SK-N-MC (cell line): ENCODE measurements at regions not wholly inside any gene's neighbourhood (a gene's known extent, or its start where the extent isn't known, plus 50 kb on each side); places are given as distances from the start of the nearest gene placed in this dataset.

Experiments
- DNase-seq: peaks from one replicate; pipeline ENCODE4 v3.0.0-alpha.2; 2011; ENCODE audit warnings: low read depth, low spot score
- H3K27ac ChIP-seq: fragments of 200-600 bp; sonication (generic); 2 replicates; pipeline ENCODE4 v1.5.1; 2016; ENCODE audit warnings: mixed run types
- H3K36me3 ChIP-seq: fragments of 200-600 bp; sonication (generic); 2 replicates; pipeline ENCODE4 v1.6.1; 2017; ENCODE audit warnings: antibody characterized with exemption, low read length, mixed read lengths; ENCODE audit not compliant: insufficient read depth
- H3K4me3 ChIP-seq: fragments of 200-600 bp; sonication (generic); 2 replicates; pipeline ENCODE4 v1.5.1; 2016
- H3K9ac ChIP-seq: fragments of 200-600 bp; sonication (generic); 2 replicates; pipeline ENCODE4 v1.8.0; 2017; ENCODE audit warnings: mixed run types, mixed read lengths; ENCODE audit not compliant: insufficient read length
- H3K9me3 ChIP-seq: fragments of 200-600 bp; sonication (generic); 2 replicates; pipeline ENCODE4 v1.6.1; 2017; ENCODE audit warnings: low read depth, mild to moderate bottlenecking, antibody characterized with exemption, low read length, moderate library complexity, mixed read lengths
- EZH2 ChIP-seq: fragments of 200-600 bp; sonication (generic); IDR thresholded peaks from one replicate; pipeline ENCODE4 v1.6.1; 2017; ENCODE audit warnings: antibody characterized with exemption
- FOXP2 ChIP-seq: optimal IDR thresholded peaks from 2 replicates; pipeline ENCODE3; 2011; ENCODE audit warnings: mild to moderate bottlenecking, moderate library complexity; ENCODE audit not compliant: insufficient read depth; ENCODE audit errors: extremely low read length, control extremely low read depth
- POLR2AphosphoS5 ChIP-seq: IDR thresholded peaks from 2 replicates; pipeline ENCODE4 v1.6.1; 2012; ENCODE audit warnings: mild to moderate bottlenecking, low read depth, low read length, borderline replicate concordance

- no peak for DNase-seq
- H3K9ac ChIP-seq, result no peak overlapping the region
- H3K27ac ChIP-seq, result no peak overlapping the region
- H3K36me3 ChIP-seq, result no peaks in the 10 kb centered on the region
- no peaks in the 10 kb centered on the region for H3K9me3 ChIP-seq
- TF ChIP-seq EZH2 (no peak), FOXP2 (no peak), POLR2AphosphoS5 (no peak)
- H3K4me3 ChIP-seq, result no peak overlapping the region
These were observed 83.6 kb downstream of the CHST2 start for GRCh38 chr3:143203142-143203541.

DNA sequence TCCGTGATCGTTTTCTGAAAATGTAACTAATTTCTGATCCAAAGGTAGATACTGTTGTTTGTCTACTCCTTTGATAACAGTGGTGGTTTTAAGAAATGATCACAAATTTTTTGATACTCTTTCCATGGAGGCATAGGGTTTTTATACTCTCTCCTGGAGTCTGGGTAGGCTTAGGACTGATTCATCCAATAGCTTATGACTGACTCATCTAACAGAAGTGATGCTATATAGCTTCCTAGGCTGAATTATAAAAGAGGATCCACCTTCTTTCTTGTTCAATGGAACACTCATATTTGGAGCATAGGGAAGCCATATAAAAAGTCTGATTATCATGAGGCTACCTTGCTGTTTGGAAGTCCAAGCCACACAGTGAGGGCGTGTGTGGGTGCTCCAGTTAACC, 84.3 kb downstream of the CHST2 start:
- no peak for DNase-seq

DNA sequence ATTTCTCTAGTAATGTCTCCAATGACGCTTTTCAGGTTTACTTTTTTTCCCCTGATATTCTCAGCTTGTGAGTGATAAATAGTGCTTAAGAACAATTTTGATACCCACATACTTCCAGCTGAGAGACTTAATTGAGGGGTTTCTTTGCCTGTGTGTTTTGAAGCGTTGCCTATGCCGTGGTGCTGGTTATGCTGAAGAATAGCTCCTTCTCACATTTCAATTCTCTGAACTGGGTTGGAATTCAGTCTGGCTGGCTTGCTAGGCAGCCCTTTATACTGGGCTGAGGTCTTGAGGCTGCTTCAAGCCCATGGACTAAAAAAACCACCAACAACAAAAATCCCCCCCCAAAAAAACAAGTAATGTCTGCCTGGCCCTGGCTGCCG, 87.4 kb downstream of the CHST2 start:
- Histone ChIP-seq H3K36me3 (no peaks in the 10 kb centered on the region), H3K27ac (no peak overlapping the region), H3K9me3 (no peaks in the 10 kb centered on the region), H3K9ac (no peak overlapping the region), H3K4me3 (no peak overlapping the region)
- DNase-seq, result no peak
- no peak for TF ChIP-seq POLR2AphosphoS5
- no peak for TF ChIP-seq EZH2
- no peak for TF ChIP-seq FOXP2

More for the DNA sequence above, 84.3 kb downstream of the CHST2 start:
- TF ChIP-seq EZH2 (no peak), POLR2AphosphoS5 (no peak)
- no peak overlapping the region for H3K9ac ChIP-seq
- H3K9me3 ChIP-seq, result no peaks in the 10 kb centered on the region
- H3K27ac ChIP-seq, result no peak overlapping the region
- no peaks in the 10 kb centered on the region for H3K36me3 ChIP-seq
- H3K4me3 ChIP-seq, result no peak overlapping the region

DNA sequence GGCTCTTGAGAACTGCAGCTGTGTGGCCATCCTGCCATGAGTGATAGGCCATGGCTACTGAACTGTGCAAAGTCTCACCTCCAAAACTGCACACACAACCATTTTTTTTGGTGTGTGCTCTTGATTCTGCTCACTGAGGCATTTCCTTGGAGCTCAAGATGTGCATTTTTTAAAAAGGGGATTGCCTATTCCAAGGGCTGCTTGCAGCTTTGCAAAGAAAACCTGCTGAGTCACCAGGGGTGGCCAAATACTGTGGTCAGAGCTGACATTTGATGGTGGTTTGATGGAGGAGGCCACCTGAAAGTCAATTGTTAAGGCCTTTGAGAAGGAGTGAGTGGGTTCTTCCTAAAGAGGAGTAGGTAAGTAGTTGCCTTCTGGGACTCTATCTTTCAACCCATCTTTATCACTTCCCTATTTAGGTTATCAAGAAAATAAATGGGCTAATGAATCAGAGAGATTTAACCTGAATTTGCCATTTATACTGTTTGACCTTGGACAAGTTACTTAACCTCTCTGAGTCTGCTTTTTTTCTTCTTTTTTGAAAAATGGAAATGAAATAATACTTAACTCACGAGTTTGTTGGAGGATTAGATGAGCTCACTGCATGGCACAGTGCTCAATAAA, 87.9 kb downstream of the CHST2 start:
- no peaks in the 10 kb centered on the region for H3K36me3 ChIP-seq
- H3K9ac ChIP-seq, result no peak overlapping the region
- no peak overlapping the region for H3K4me3 ChIP-seq
- no peak overlapping the region for H3K27ac ChIP-seq
- DNase-seq, result no peak
- no peak for TF ChIP-seq EZH2
- H3K9me3 ChIP-seq, result no peaks in the 10 kb centered on the region

GRCh38 chr3:143208976-143209714, 89.6 kb downstream of the CHST2 start:
- H3K9me3 ChIP-seq, result no peaks in the 10 kb centered on the region
- TF ChIP-seq EZH2 (no peak), POLR2AphosphoS5 (no peak), FOXP2 (no peak)
- no peak overlapping the region for H3K27ac ChIP-seq
- H3K4me3 ChIP-seq, result no peak overlapping the region
- no peaks in the 10 kb centered on the region for H3K36me3 ChIP-seq
- no peak for DNase-seq
- no peak overlapping the region for H3K9ac ChIP-seq

DNA sequence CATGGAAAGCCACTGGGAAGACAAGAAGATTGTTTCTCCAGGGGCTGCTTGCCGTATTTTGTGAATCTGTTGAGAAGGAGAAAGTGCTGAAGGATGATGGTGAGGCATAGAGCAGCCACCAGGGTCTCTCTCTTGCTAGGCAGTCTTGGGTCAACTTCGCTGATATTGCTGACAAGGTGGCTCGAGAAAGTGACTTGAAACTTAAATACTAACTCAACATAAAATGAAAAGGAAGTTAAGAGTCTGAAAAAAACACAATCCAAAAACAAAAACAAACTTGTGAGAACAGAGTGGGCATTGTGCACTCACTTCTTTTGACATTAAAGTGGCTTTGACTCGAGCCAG, 90.1 kb downstream of the CHST2 start:
- no peak overlapping the region for H3K27ac ChIP-seq
- H3K9me3 ChIP-seq, result no peaks in the 10 kb centered on the region
- H3K36me3 ChIP-seq, result no peaks in the 10 kb centered on the region
- no peak for TF ChIP-seq EZH2
- no peak for TF ChIP-seq FOXP2
- TF ChIP-seq POLR2AphosphoS5, result no peak
- no peak for DNase-seq
- H3K9ac ChIP-seq, result no peak overlapping the region
- no peak overlapping the region for H3K4me3 ChIP-seq

DNA sequence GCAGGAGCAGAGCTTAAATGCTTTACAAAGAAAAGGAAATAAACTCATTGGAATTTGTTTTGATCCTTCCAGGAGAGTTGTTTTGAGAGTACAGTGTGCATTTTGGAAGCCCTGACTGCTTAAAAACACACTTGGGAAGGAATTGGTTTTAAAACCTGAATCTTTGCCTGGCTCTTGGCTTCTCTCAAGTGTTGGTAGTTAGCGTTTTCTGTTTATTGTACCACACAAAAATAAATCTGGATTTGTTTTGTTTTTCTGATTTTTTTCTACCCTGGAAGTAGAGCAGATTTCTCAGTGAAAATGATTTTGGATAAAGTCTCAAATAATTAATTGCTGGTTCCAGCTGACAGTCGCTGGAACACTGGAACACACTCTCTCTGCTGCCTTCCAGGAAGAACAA, 90.6 kb downstream of the CHST2 start:
- H3K27ac ChIP-seq, result no peak overlapping the region
- no peak for DNase-seq

GRCh38 chr3:143215059-143215458, 95.5 kb downstream of the CHST2 start:
- DNase-seq, result no peak
- Histone ChIP-seq H3K36me3 (no peaks in the 10 kb centered on the region), H3K4me3 (no peak overlapping the region), H3K9ac (no peak overlapping the region), H3K27ac (no peak overlapping the region), H3K9me3 (no peaks in the 10 kb centered on the region)
- no peak for TF ChIP-seq FOXP2
- TF ChIP-seq POLR2AphosphoS5, result no peak
- TF ChIP-seq EZH2, result no peak

More for the DNA sequence above, 90.6 kb downstream of the CHST2 start:
- Histone ChIP-seq H3K9ac (no peak overlapping the region), H3K4me3 (no peak overlapping the region), H3K36me3 (no peaks in the 10 kb centered on the region), H3K9me3 (no peaks in the 10 kb centered on the region)
- TF ChIP-seq POLR2AphosphoS5 (no peak), EZH2 (no peak), FOXP2 (no peak)
